ENCODE measurements at regions not wholly inside any gene's neighbourhood (a gene's known extent, or its start where the extent isn't known, plus 50 kb on each side); places are given as distances from the start of the nearest gene placed in this dataset.
"Not testable (repeated sequence)": the region's sequence is repeated elsewhere in the genome, so short reads cannot be mapped to it uniquely, and the experiment has no call there.

DNA sequence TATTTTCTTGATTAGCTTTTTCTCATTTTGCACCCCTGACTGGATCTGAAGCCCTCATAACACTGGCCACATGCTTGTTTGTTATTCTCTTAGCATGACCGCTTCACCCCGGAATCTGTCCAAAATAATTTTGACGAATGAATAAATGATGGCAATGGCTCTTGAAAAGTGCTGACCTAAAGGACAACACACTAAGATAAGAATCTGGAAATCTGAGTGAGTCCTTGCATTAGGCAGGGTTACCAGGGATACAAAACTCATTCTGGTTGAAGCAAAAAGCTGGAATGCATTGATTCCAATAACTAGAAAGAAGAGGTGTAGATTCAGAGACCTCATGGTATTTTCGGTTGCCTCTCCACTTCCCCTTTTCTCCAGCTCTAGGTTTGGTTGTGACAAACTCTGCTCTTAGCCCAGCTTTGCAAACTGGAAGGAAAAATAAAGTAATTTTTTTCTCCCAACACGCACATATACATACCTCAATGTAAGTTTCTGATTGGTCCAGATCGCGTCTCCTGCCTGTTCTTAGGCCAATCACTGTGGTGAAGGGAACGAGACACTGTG lies 157.4 kb downstream of the SKIDA1 start:
- Histone ChIP-seq H3K27ac (no peak overlapping the region), H3K36me3 (no peaks in the 10 kb centered on the region), H3K4me1 (peaks cover 0 to 34% of the 10 kb centered on the region in 2 donors), H3K9me3 (no peaks in the 10 kb centered on the region), H3K4me3 (no peak overlapping the region), H3K27me3 (no peaks in the 10 kb centered on the region)
- no peak for TF ChIP-seq CTCF (IDR thresholded peaks at IDR 0.05)
- no peak for DNase-seq (ENCODE audit: low spot score)

- not testable (repeated sequence) for H3K36me3 ChIP-seq; H3K9me3 ChIP-seq; H3K27me3 ChIP-seq; H3K27ac ChIP-seq; H3K4me3 ChIP-seq; DNase-seq (ENCODE audit: low spot score)
- peaks cover 0 to 33% of the 10 kb centered on the region in 2 donors for H3K4me1 ChIP-seq
These were observed 159.4 kb downstream of the SKIDA1 start for GRCh38 chr10:21366108-21366507.

- peak; percentile 69 for DNase-seq (ENCODE audit: low spot score)
- H3K9me3 ChIP-seq: no peaks in the 10 kb centered on the region
- TF ChIP-seq CTCF (IDR thresholded peaks at IDR 0.05): no peak
- peaks cover 0 to 27% of the 10 kb centered on the region in 2 donors for H3K4me1 ChIP-seq
- H3K27me3 ChIP-seq: no peaks in the 10 kb centered on the region
- no peaks in the 10 kb centered on the region for H3K36me3 ChIP-seq
- H3K27ac ChIP-seq: peak overlapping the region; percentile 50 to 59
- no peak overlapping the region for H3K4me3 ChIP-seq
These were observed 161.0 kb downstream of the SKIDA1 start for GRCh38 chr10:21364196-21365114.

DNA sequence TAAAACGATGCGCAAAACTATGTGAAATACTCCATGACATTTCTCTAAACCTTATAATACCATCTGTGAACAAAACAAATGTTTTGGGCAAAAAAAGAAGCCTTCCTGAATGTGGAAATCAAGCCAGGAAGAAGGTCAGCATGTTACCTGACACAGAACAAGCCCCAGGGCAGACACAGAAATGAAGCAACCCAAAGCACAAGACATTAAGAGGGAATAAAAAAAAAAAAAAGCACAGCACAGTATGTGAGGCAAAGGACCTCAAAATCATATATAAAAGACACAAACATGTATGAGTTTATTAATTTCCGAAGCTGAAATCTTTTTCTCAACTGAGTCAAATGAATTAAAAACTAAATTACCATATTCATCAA lies 161.8 kb downstream of the SKIDA1 start:
- no peak overlapping the region for H3K4me3 ChIP-seq
- H3K27ac ChIP-seq: peak overlapping the region; percentile 50 to 59
- no peaks in the 10 kb centered on the region for H3K27me3 ChIP-seq
- no peak for DNase-seq (ENCODE audit: low spot score)
- H3K9me3 ChIP-seq: no peaks in the 10 kb centered on the region
- TF ChIP-seq CTCF (IDR thresholded peaks at IDR 0.05): no peak
- no peaks in the 10 kb centered on the region for H3K36me3 ChIP-seq
- peaks cover 0 to 27% of the 10 kb centered on the region in 2 donors for H3K4me1 ChIP-seq

DNA sequence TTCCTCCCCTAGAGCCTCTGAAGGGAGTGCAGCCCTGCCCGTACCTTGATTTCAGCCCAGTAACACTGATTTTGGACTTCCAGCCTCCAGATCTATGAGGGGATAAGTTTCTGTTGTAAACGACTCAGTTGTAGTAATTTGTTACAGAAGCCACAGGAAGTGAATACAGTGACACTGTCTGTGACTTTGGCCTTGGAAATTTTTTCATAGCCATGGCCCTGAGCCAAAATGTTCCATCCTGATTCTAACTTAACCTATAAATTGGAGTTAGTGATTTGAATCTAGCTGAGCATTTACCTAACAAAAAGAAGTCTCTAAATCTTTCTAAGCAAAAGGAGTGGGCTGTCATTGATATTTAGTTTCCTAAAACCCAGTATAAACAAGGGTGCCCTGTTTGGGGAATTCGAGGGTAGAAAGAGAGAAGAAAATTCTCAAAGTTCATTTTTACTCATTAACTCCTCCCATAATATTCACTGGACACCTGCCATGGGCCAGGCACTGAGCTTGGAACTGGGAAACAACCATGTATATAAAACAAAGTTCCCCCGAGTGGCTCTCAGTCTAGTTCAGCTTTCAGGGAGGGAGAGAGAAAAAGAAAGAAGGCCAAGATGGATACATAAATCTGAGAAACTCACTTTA lies 162.3 kb downstream of the SKIDA1 start:
- Histone ChIP-seq H3K27me3 (no peaks in the 10 kb centered on the region), H3K27ac (peak overlapping the region; percentile 50 to 59), H3K36me3 (no peaks in the 10 kb centered on the region), H3K4me3 (no peak overlapping the region), H3K4me1 (peaks cover 0 to 27% of the 10 kb centered on the region in 2 donors), H3K9me3 (no peaks in the 10 kb centered on the region)
- no peak for TF ChIP-seq CTCF (IDR thresholded peaks at IDR 0.05)
- no peak for DNase-seq (ENCODE audit: low spot score)

DNA sequence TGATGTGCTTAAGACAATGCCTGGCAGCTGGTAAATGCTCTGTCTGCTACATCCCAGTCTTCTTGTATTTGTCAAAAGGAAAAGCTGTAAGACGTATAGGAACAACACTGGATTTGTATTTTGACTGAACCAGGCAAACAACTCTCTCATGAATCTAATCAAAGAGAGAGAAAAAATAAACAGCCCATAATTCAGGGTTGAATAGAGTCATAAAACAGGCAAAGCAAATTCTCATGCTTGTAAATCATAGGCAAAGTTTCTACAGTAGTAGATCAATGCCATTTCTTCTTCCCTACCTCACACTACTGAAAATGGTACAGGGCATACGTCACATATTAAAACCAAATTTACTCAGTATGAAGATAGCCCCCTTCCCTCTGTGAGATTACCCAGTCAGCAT lies 166.3 kb downstream of the SKIDA1 start:
- Histone ChIP-seq H3K36me3 (no peaks in the 10 kb centered on the region), H3K27me3 (no peaks in the 10 kb centered on the region), H3K4me1 (peaks cover 0 to 14% of the 10 kb centered on the region in 2 donors), H3K4me3 (no peak overlapping the region), H3K27ac (no peak overlapping the region), H3K9me3 (no peaks in the 10 kb centered on the region)
- TF ChIP-seq CTCF (IDR thresholded peaks at IDR 0.05): no peak
- DNase-seq (ENCODE audit: low spot score): no peak

Measured in right atrium auricular region (tissue), 2 donors.